ENCODE measurements at regions not wholly inside any gene's neighbourhood (a gene's known extent, or its start where the extent isn't known, plus 50 kb on each side); places are given as distances from the start of the nearest gene placed in this dataset.

GRCh38 chr9:26292943-26293342 lies 599.7 kb downstream of the CAAP1 start:
- Histone ChIP-seq H3K27me3 (replicated peaks in 2 of 5; ENCODE audit: control insufficient read depth in 4 of 5, insufficient read depth in 5 of 5, low read length in 4 of 5) (no peaks in the 10 kb centered on the region), H3K36me3 (ENCODE audit: control insufficient read depth in 4 of 4, insufficient read depth in 4 of 4, low read length in 3 of 4) (no peaks in the 10 kb centered on the region), H3K4me3 (ENCODE audit: control insufficient read depth in 1 of 7, extremely low read depth in 1 of 7, insufficient read depth in 4 of 7, low read depth in 2 of 7, low read length in 6 of 7) (no peak overlapping the region), H3K4me1 (ENCODE audit: control extremely low read depth in 1 of 4, control insufficient read depth in 4 of 4, insufficient read depth in 4 of 4, low read length in 3 of 4) (no peaks in the 10 kb centered on the region), H3K27ac (ENCODE audit: insufficient read depth in 1 of 2, low read depth in 1 of 2, low read length in 2 of 2, poor library complexity in 1 of 2, severe bottlenecking in 2 of 2) (no peak overlapping the region), H3K9me3 (ENCODE audit: control extremely low read depth in 1 of 5, control insufficient read depth in 4 of 5, insufficient read depth in 2 of 5, low read depth in 1 of 5, low read length in 4 of 5) (peaks cover 0 to 2% (median 0%) of the 10 kb centered on the region in 5 experiments)
- ChIA-PET POLR2A (no interaction called here), CTCF (no interaction called here)
- 76% methylated on average over 3 of the region's 3 CpGs for WGBS (ENCODE audit: insufficient coverage)
- no peak for DNase-seq

- POLR2A ChIA-PET: no interaction called here
- DNase-seq: no peak
- 79% methylated on average over 5 of the region's 6 CpGs for WGBS (ENCODE audit: insufficient coverage)
- Histone ChIP-seq H3K27ac (ENCODE audit: insufficient read depth in 1 of 2, low read depth in 1 of 2, low read length in 2 of 2, poor library complexity in 1 of 2, severe bottlenecking in 2 of 2) (no peak overlapping the region), H3K27me3 (replicated peaks in 2 of 5; ENCODE audit: control insufficient read depth in 4 of 5, insufficient read depth in 5 of 5, low read length in 4 of 5) (no peaks in the 10 kb centered on the region), H3K4me3 (ENCODE audit: control insufficient read depth in 1 of 7, extremely low read depth in 1 of 7, insufficient read depth in 4 of 7, low read depth in 2 of 7, low read length in 6 of 7) (no peak overlapping the region), H3K9me3 (ENCODE audit: control extremely low read depth in 1 of 5, control insufficient read depth in 4 of 5, insufficient read depth in 2 of 5, low read depth in 1 of 5, low read length in 4 of 5) (no peaks in the 10 kb centered on the region), H3K4me1 (ENCODE audit: control extremely low read depth in 1 of 4, control insufficient read depth in 4 of 4, insufficient read depth in 4 of 4, low read length in 3 of 4) (no peaks in the 10 kb centered on the region), H3K36me3 (ENCODE audit: control insufficient read depth in 4 of 4, insufficient read depth in 4 of 4, low read length in 3 of 4) (no peaks in the 10 kb centered on the region)
- CTCF ChIA-PET: no interaction called here
Observed at GRCh38 chr9:26271495-26272122, 593.4 kb upstream of the TUSC1 start.

- Histone ChIP-seq H3K36me3 (ENCODE audit: control insufficient read depth in 4 of 4, insufficient read depth in 4 of 4, low read length in 3 of 4) (no peaks in the 10 kb centered on the region), H3K4me3 (ENCODE audit: control insufficient read depth in 1 of 7, extremely low read depth in 1 of 7, insufficient read depth in 4 of 7, low read depth in 2 of 7, low read length in 6 of 7) (no peak overlapping the region), H3K4me1 (ENCODE audit: control extremely low read depth in 1 of 4, control insufficient read depth in 4 of 4, insufficient read depth in 4 of 4, low read length in 3 of 4) (no peaks in the 10 kb centered on the region), H3K27me3 (replicated peaks in 2 of 5; ENCODE audit: control insufficient read depth in 4 of 5, insufficient read depth in 5 of 5, low read length in 4 of 5) (no peaks in the 10 kb centered on the region), H3K9me3 (ENCODE audit: control extremely low read depth in 1 of 5, control insufficient read depth in 4 of 5, insufficient read depth in 2 of 5, low read depth in 1 of 5, low read length in 4 of 5) (no peaks in the 10 kb centered on the region), H3K27ac (ENCODE audit: insufficient read depth in 1 of 2, low read depth in 1 of 2, low read length in 2 of 2, poor library complexity in 1 of 2, severe bottlenecking in 2 of 2) (no peak overlapping the region)
- WGBS (ENCODE audit: insufficient coverage): no CpG with 5 or more reads among the region's 2 CpGs
- no peak for DNase-seq
- ChIA-PET POLR2A (no interaction called here), CTCF (no interaction called here)
Observed at GRCh38 chr9:26266146-26266793, 588.0 kb upstream of the TUSC1 start.

GRCh38 chr9:26264709-26265601 lies 586.7 kb upstream of the TUSC1 start:
- DNase-seq: no peak
- WGBS (ENCODE audit: insufficient coverage): 80% methylated on average over 1 of the region's 1 CpG

GRCh38 chr9:26263478-26263877 lies 585.2 kb upstream of the TUSC1 start:
- H3K27ac ChIP-seq (ENCODE audit: insufficient read depth in 1 of 2, low read depth in 1 of 2, low read length in 2 of 2, poor library complexity in 1 of 2, severe bottlenecking in 2 of 2): no peak overlapping the region
- H3K36me3 ChIP-seq (ENCODE audit: control insufficient read depth in 4 of 4, insufficient read depth in 4 of 4, low read length in 3 of 4): no peaks in the 10 kb centered on the region
- H3K27me3 ChIP-seq (replicated peaks in 2 of 5; ENCODE audit: control insufficient read depth in 4 of 5, insufficient read depth in 5 of 5, low read length in 4 of 5): no peaks in the 10 kb centered on the region
- no peaks in the 10 kb centered on the region for H3K9me3 ChIP-seq (ENCODE audit: control extremely low read depth in 1 of 5, control insufficient read depth in 4 of 5, insufficient read depth in 2 of 5, low read depth in 1 of 5, low read length in 4 of 5)
- ChIA-PET CTCF (no interaction called here), POLR2A (no interaction called here)
- DNase-seq: no peak
- no peak overlapping the region for H3K4me3 ChIP-seq (ENCODE audit: control insufficient read depth in 1 of 7, extremely low read depth in 1 of 7, insufficient read depth in 4 of 7, low read depth in 2 of 7, low read length in 6 of 7)
- no peaks in the 10 kb centered on the region for H3K4me1 ChIP-seq (ENCODE audit: control extremely low read depth in 1 of 4, control insufficient read depth in 4 of 4, insufficient read depth in 4 of 4, low read length in 3 of 4)

More at GRCh38 chr9:26264709-26265601, 586.7 kb upstream of the TUSC1 start:
- ChIA-PET POLR2A (no interaction called here), CTCF (no interaction called here)
- H3K27ac ChIP-seq (ENCODE audit: insufficient read depth in 1 of 2, low read depth in 1 of 2, low read length in 2 of 2, poor library complexity in 1 of 2, severe bottlenecking in 2 of 2): no peak overlapping the region
- no peaks in the 10 kb centered on the region for H3K9me3 ChIP-seq (ENCODE audit: control extremely low read depth in 1 of 5, control insufficient read depth in 4 of 5, insufficient read depth in 2 of 5, low read depth in 1 of 5, low read length in 4 of 5)
- no peak overlapping the region for H3K4me3 ChIP-seq (ENCODE audit: control insufficient read depth in 1 of 7, extremely low read depth in 1 of 7, insufficient read depth in 4 of 7, low read depth in 2 of 7, low read length in 6 of 7)
- H3K36me3 ChIP-seq (ENCODE audit: control insufficient read depth in 4 of 4, insufficient read depth in 4 of 4, low read length in 3 of 4): no peaks in the 10 kb centered on the region
- no peaks in the 10 kb centered on the region for H3K4me1 ChIP-seq (ENCODE audit: control extremely low read depth in 1 of 4, control insufficient read depth in 4 of 4, insufficient read depth in 4 of 4, low read length in 3 of 4)
- H3K27me3 ChIP-seq (replicated peaks in 2 of 5; ENCODE audit: control insufficient read depth in 4 of 5, insufficient read depth in 5 of 5, low read length in 4 of 5): no peaks in the 10 kb centered on the region

GRCh38 chr9:26262421-26263107 lies 584.3 kb upstream of the TUSC1 start:
- Histone ChIP-seq H3K36me3 (ENCODE audit: control insufficient read depth in 4 of 4, insufficient read depth in 4 of 4, low read length in 3 of 4) (no peaks in the 10 kb centered on the region), H3K9me3 (ENCODE audit: control extremely low read depth in 1 of 5, control insufficient read depth in 4 of 5, insufficient read depth in 2 of 5, low read depth in 1 of 5, low read length in 4 of 5) (no peaks in the 10 kb centered on the region), H3K27me3 (replicated peaks in 2 of 5; ENCODE audit: control insufficient read depth in 4 of 5, insufficient read depth in 5 of 5, low read length in 4 of 5) (no peaks in the 10 kb centered on the region), H3K27ac (ENCODE audit: insufficient read depth in 1 of 2, low read depth in 1 of 2, low read length in 2 of 2, poor library complexity in 1 of 2, severe bottlenecking in 2 of 2) (no peak overlapping the region), H3K4me1 (ENCODE audit: control extremely low read depth in 1 of 4, control insufficient read depth in 4 of 4, insufficient read depth in 4 of 4, low read length in 3 of 4) (no peaks in the 10 kb centered on the region), H3K4me3 (ENCODE audit: control insufficient read depth in 1 of 7, extremely low read depth in 1 of 7, insufficient read depth in 4 of 7, low read depth in 2 of 7, low read length in 6 of 7) (no peak overlapping the region)
- no CpG with 5 or more reads among the region's 1 CpG for WGBS (ENCODE audit: insufficient coverage)
- DNase-seq: no peak
- ChIA-PET POLR2A (no interaction called here), CTCF (no interaction called here)

Measured in common myeloid progenitor, CD34-positive (primary cell).